Liver (tissue), 3 donors: ENCODE measurements at regions not wholly inside any gene's neighbourhood (a gene's known extent, or its start where the extent isn't known, plus 50 kb on each side); places are given as distances from the start of the nearest gene placed in this dataset.

Experiments
- ATF3 ChIP-seq: IDR thresholded peaks from 2 replicates; pipeline ENCODE4 v1.6.1; 2016; ENCODE audit warnings: antibody characterized with exemption
- CTCF ChIP-seq: fragments of 150-350 bp; IDR thresholded peaks from 2 replicates; pipeline ENCODE4 v1.5.1; 2017; ENCODE audit warnings: improper control_type of control experiment, low read depth, low read length; ENCODE audit not compliant: missing input control
- EGR1 ChIP-seq, 2 donors: IDR thresholded peaks; 2 replicates each; pipeline ENCODE4 v1.6.1; 2016 to 2018; ENCODE audit warnings: antibody characterized with exemption in 2 of 2, low read depth in 2 of 2
- FOXA1 ChIP-seq: IDR thresholded peaks from 2 replicates; pipeline ENCODE4 v1.6.1; 2016; ENCODE audit warnings: antibody characterized with exemption
- GABPA ChIP-seq, 2 donors: IDR thresholded peaks in 1 of 2; conservative IDR thresholded peaks in 1 of 2; 2 replicates each; pipeline ENCODE4 v1.6.1; 2016; ENCODE audit warnings: antibody characterized with exemption in 2 of 2, mild to moderate bottlenecking in 1 of 2, moderate library complexity in 1 of 2
- JUND ChIP-seq, 2 donors: IDR thresholded peaks; 2 replicates each; pipeline ENCODE4 v1.6.1; 2016; ENCODE audit warnings: antibody characterized with exemption in 2 of 2
- NR2F2 ChIP-seq: IDR thresholded peaks from 2 replicates; pipeline ENCODE4 v1.6.1; 2016; ENCODE audit warnings: antibody characterized with exemption
- RAD21 ChIP-seq, 2 donors: IDR thresholded peaks; 2 replicates each; pipeline ENCODE4 v1.6.1; 2016; ENCODE audit warnings: antibody characterized with exemption in 2 of 2, mild to moderate bottlenecking in 2 of 2
- RXRA ChIP-seq, 2 donors: IDR thresholded peaks; 2 replicates each; pipeline ENCODE4 v1.6.1; 2017 to 2018; ENCODE audit warnings: antibody characterized with exemption in 2 of 2, mild to moderate bottlenecking in 1 of 2
- SP1 ChIP-seq: IDR thresholded peaks from 2 replicates; pipeline ENCODE4 v1.6.1; 2018; ENCODE audit warnings: antibody characterized with exemption, mild to moderate bottlenecking
- TAF1 ChIP-seq: conservative IDR thresholded peaks from 2 replicates; pipeline ENCODE4 v1.6.1; 2016; ENCODE audit warnings: antibody characterized with exemption, mild to moderate bottlenecking
- YY1 ChIP-seq: IDR thresholded peaks from 2 replicates; pipeline ENCODE4 v1.6.1; 2016; ENCODE audit warnings: antibody characterized with exemption, mild to moderate bottlenecking
- TF ChIP-seq, protein P1 (sequence below): IDR thresholded peaks from 2 replicates; pipeline ENCODE4 v1.6.1; 2016; ENCODE audit warnings: antibody characterized with exemption
- TF ChIP-seq, protein P2 (sequence below): IDR thresholded peaks from 2 replicates; pipeline ENCODE4 v1.6.1; 2016; ENCODE audit warnings: antibody characterized with exemption, mild to moderate bottlenecking
- donor health status: healthy.
- donor health status: healthy.

DNA sequence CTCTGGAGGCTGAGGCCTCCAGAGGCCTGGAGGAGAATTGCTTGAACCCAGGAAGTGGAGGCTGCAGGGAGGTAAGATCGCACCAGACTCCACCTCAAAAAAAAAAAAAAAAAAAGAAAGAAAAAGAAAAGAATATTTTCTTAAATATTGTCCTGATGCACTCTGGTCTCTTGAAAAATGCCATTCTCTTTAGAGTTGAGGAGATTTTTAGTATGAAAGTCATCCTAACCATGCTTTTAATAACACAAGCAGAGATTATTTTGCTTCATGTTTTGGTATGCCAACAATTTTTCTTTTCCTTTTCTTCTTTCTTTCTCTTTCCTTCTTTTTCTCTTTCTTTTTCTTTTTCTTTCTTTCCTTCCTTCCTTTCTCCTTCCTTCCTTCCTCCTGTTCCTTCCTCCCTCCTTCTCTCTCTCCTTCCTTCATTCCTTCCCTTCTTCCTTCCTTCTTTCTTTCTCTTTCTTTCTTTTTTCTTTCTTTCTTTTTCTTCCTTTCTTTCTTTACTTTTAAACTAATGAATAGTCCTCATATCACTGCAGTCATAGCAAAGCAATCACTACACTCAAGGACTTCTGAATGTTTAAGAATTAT, 116.9 kb upstream of the CCNH start:
- TF ChIP-seq GABPA (IDR thresholded peaks at IDR 0.05 in 1 of 2, conservative IDR thresholded peaks at IDR 0.05 in 1 of 2) (no peak), CTCF (no peak), TAF1 (no peak), EGR1 (IDR thresholded peaks at IDR 0.05; ENCODE audit: low read depth in 2 of 2) (no peak), SP1 (no peak), RXRA (IDR thresholded peaks at IDR 0.05) (no peak), JUND (IDR thresholded peaks at IDR 0.05) (no peak), FOXA1 (no peak), NR2F2 (no peak), RAD21 (IDR thresholded peaks at IDR 0.05) (no peak), YY1 (no peak), ATF3 (no peak)
- TF ChIP-seq, protein P1, sequence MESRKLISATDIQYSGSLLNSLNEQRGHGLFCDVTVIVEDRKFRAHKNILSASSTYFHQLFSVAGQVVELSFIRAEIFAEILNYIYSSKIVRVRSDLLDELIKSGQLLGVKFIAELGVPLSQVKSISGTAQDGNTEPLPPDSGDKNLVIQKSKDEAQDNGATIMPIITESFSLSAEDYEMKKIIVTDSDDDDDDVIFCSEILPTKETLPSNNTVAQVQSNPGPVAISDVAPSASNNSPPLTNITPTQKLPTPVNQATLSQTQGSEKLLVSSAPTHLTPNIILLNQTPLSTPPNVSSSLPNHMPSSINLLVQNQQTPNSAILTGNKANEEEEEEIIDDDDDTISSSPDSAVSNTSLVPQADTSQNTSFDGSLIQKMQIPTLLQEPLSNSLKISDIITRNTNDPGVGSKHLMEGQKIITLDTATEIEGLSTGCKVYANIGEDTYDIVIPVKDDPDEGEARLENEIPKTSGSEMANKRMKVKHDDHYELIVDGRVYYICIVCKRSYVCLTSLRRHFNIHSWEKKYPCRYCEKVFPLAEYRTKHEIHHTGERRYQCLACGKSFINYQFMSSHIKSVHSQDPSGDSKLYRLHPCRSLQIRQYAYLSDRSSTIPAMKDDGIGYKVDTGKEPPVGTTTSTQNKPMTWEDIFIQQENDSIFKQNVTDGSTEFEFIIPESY: no peak
- TF ChIP-seq, protein P2, sequence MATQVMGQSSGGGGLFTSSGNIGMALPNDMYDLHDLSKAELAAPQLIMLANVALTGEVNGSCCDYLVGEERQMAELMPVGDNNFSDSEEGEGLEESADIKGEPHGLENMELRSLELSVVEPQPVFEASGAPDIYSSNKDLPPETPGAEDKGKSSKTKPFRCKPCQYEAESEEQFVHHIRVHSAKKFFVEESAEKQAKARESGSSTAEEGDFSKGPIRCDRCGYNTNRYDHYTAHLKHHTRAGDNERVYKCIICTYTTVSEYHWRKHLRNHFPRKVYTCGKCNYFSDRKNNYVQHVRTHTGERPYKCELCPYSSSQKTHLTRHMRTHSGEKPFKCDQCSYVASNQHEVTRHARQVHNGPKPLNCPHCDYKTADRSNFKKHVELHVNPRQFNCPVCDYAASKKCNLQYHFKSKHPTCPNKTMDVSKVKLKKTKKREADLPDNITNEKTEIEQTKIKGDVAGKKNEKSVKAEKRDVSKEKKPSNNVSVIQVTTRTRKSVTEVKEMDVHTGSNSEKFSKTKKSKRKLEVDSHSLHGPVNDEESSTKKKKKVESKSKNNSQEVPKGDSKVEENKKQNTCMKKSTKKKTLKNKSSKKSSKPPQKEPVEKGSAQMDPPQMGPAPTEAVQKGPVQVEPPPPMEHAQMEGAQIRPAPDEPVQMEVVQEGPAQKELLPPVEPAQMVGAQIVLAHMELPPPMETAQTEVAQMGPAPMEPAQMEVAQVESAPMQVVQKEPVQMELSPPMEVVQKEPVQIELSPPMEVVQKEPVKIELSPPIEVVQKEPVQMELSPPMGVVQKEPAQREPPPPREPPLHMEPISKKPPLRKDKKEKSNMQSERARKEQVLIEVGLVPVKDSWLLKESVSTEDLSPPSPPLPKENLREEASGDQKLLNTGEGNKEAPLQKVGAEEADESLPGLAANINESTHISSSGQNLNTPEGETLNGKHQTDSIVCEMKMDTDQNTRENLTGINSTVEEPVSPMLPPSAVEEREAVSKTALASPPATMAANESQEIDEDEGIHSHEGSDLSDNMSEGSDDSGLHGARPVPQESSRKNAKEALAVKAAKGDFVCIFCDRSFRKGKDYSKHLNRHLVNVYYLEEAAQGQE: no peak
